ENCODE measurements at regions not wholly inside any gene's neighbourhood (a gene's known extent, or its start where the extent isn't known, plus 50 kb on each side); places are given as distances from the start of the nearest gene placed in this dataset.

DNA sequence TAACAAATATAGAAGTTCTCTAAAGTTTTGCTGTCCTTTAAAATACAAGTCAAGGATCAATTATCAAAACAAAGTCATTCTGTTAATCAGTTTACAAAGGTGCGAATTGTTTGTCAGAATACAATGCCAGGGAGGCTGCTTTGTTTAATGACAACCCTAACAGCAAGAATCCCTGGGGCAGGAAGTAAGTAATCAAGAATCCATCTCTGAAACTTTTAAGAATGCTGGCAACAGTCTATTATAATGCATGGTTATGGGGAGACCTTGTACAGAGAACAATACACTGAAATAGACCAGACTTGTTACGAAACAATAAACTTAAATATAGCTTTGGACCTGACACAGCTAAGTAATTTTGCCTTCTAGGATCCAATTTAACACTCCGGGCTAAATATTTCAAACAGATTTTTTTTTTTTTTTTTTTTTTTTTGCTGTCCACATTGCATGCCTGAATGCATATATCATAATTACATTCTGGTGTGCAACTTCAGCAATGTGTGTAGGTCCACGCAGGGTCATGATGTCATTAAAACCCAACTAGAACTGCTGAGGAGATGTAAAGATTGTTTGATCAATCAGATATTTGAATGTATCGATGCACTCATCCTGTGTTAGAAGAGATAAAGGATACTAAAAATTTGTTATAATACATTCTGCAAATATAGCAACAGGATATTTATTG is 421.3 kb downstream of the CETN3 start:
- no peak overlapping the region for H3K27ac ChIP-seq (ENCODE audit: low read length)

DNA sequence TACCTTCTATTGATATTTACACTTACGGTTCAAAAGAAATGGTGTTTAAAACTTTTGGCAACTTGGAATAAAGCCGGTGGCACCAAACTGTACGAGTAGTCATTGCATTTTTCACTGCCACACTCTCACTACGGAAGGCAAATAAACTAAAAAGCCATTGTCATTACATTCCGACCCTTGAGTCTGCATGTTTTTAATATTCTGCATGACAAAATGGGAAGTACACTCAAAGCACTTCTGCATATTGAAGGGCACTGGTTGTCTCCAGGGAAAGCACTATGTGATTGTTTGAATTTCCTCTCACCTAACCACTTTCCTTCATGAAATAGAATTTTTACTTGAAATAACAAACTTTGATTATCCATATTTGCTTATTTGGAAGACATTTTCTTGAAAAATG is 426.3 kb downstream of the CETN3 start:
- Histone ChIP-seq H3K79me2 (replicated peaks; ENCODE audit: insufficient read depth, low read length) (no peaks in the 10 kb centered on the region), H3K9me2 (ENCODE audit: insufficient read depth, low read length) (no peaks in the 10 kb centered on the region), H3K27me3 (ENCODE audit: insufficient read depth, low read depth, low read length) (no peaks in the 10 kb centered on the region), H2AFZ (ENCODE audit: low read depth, low read length) (no peak overlapping the region), H3K27ac (ENCODE audit: low read length) (no peak overlapping the region), H3K9ac (ENCODE audit: low read length) (no peak overlapping the region), H3K9me3 (ENCODE audit: low read length) (no peaks in the 10 kb centered on the region), H3K4me3 (ENCODE audit: low read length) (no peak overlapping the region), H3K4me2 (ENCODE audit: low read length) (no peak overlapping the region), H4K20me1 (ENCODE audit: insufficient read depth) (no peaks in the 10 kb centered on the region), H3F3A (ENCODE audit: insufficient read depth, low read length, poor library complexity, severe bottlenecking) (no peaks in the 10 kb centered on the region), H3K36me3 (ENCODE audit: insufficient read depth, low read length) (no peaks in the 10 kb centered on the region)
- no peak for TF ChIP-seq POLR2AphosphoS5 (IDR thresholded peaks at IDR 0.05)
- no peak for TF ChIP-seq SMC3 (conservative IDR thresholded peaks at IDR 0.05; ENCODE audit: poor library complexity)
- TF ChIP-seq EP300 (conservative IDR thresholded peaks at IDR 0.05; ENCODE audit: poor library complexity, severe bottlenecking): no peak
- TF ChIP-seq, protein P1, sequence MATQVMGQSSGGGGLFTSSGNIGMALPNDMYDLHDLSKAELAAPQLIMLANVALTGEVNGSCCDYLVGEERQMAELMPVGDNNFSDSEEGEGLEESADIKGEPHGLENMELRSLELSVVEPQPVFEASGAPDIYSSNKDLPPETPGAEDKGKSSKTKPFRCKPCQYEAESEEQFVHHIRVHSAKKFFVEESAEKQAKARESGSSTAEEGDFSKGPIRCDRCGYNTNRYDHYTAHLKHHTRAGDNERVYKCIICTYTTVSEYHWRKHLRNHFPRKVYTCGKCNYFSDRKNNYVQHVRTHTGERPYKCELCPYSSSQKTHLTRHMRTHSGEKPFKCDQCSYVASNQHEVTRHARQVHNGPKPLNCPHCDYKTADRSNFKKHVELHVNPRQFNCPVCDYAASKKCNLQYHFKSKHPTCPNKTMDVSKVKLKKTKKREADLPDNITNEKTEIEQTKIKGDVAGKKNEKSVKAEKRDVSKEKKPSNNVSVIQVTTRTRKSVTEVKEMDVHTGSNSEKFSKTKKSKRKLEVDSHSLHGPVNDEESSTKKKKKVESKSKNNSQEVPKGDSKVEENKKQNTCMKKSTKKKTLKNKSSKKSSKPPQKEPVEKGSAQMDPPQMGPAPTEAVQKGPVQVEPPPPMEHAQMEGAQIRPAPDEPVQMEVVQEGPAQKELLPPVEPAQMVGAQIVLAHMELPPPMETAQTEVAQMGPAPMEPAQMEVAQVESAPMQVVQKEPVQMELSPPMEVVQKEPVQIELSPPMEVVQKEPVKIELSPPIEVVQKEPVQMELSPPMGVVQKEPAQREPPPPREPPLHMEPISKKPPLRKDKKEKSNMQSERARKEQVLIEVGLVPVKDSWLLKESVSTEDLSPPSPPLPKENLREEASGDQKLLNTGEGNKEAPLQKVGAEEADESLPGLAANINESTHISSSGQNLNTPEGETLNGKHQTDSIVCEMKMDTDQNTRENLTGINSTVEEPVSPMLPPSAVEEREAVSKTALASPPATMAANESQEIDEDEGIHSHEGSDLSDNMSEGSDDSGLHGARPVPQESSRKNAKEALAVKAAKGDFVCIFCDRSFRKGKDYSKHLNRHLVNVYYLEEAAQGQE (IDR thresholded peaks at IDR 0.05; ENCODE audit: borderline replicate concordance): no peak
- no peak for TF ChIP-seq EZH2 (IDR thresholded peaks at IDR 0.05; ENCODE audit: borderline replicate concordance, insufficient read depth, low read length, poor library complexity, severe bottlenecking)
- TF ChIP-seq, protein P2, sequence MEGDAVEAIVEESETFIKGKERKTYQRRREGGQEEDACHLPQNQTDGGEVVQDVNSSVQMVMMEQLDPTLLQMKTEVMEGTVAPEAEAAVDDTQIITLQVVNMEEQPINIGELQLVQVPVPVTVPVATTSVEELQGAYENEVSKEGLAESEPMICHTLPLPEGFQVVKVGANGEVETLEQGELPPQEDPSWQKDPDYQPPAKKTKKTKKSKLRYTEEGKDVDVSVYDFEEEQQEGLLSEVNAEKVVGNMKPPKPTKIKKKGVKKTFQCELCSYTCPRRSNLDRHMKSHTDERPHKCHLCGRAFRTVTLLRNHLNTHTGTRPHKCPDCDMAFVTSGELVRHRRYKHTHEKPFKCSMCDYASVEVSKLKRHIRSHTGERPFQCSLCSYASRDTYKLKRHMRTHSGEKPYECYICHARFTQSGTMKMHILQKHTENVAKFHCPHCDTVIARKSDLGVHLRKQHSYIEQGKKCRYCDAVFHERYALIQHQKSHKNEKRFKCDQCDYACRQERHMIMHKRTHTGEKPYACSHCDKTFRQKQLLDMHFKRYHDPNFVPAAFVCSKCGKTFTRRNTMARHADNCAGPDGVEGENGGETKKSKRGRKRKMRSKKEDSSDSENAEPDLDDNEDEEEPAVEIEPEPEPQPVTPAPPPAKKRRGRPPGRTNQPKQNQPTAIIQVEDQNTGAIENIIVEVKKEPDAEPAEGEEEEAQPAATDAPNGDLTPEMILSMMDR (IDR thresholded peaks at IDR 0.05; ENCODE audit: poor library complexity, severe bottlenecking): no peak
- no peak for TF ChIP-seq TAF1 (IDR thresholded peaks at IDR 0.05; ENCODE audit: low read depth)
- TF ChIP-seq MXI1 (conservative IDR thresholded peaks at IDR 0.05; ENCODE audit: poor library complexity, severe bottlenecking): no peak
- no peak for TF ChIP-seq RAD21 (conservative IDR thresholded peaks at IDR 0.05)

More for the DNA sequence above, 421.3 kb downstream of the CETN3 start:
- TF ChIP-seq, protein P1 (IDR thresholded peaks at IDR 0.05; ENCODE audit: borderline replicate concordance): no peak
- TF ChIP-seq EZH2 (IDR thresholded peaks at IDR 0.05; ENCODE audit: borderline replicate concordance, insufficient read depth, low read length, poor library complexity, severe bottlenecking): no peak
- no peak for TF ChIP-seq TAF1 (IDR thresholded peaks at IDR 0.05; ENCODE audit: low read depth)
- no peak for TF ChIP-seq EP300 (conservative IDR thresholded peaks at IDR 0.05; ENCODE audit: poor library complexity, severe bottlenecking)
- TF ChIP-seq, protein P2 (IDR thresholded peaks at IDR 0.05; ENCODE audit: poor library complexity, severe bottlenecking): no peak
- TF ChIP-seq MXI1 (conservative IDR thresholded peaks at IDR 0.05; ENCODE audit: poor library complexity, severe bottlenecking): no peak
- TF ChIP-seq RAD21 (conservative IDR thresholded peaks at IDR 0.05): no peak
- TF ChIP-seq SMC3 (conservative IDR thresholded peaks at IDR 0.05; ENCODE audit: poor library complexity): no peak
- no peak for TF ChIP-seq POLR2AphosphoS5 (IDR thresholded peaks at IDR 0.05)
- H3K4me2 ChIP-seq (ENCODE audit: low read length): no peak overlapping the region
- H3K4me3 ChIP-seq (ENCODE audit: low read length): no peak overlapping the region
- no peak overlapping the region for H3K9ac ChIP-seq (ENCODE audit: low read length)
- no peaks in the 10 kb centered on the region for H3K79me2 ChIP-seq (replicated peaks; ENCODE audit: insufficient read depth, low read length)
- no peaks in the 10 kb centered on the region for H3K9me3 ChIP-seq (ENCODE audit: low read length)
- no peak overlapping the region for H2AFZ ChIP-seq (ENCODE audit: low read depth, low read length)
- H3K9me2 ChIP-seq (ENCODE audit: insufficient read depth, low read length): no peaks in the 10 kb centered on the region
- no peaks in the 10 kb centered on the region for H3K27me3 ChIP-seq (ENCODE audit: insufficient read depth, low read depth, low read length)
- H4K20me1 ChIP-seq (ENCODE audit: insufficient read depth): no peaks in the 10 kb centered on the region
- no peaks in the 10 kb centered on the region for H3K36me3 ChIP-seq (ENCODE audit: insufficient read depth, low read length)
- no peaks in the 10 kb centered on the region for H3F3A ChIP-seq (ENCODE audit: insufficient read depth, low read length, poor library complexity, severe bottlenecking)

Measured in neural cell (in vitro differentiated cells).